ENCODE measurements at regions not wholly inside any gene's neighbourhood (a gene's known extent, or its start where the extent isn't known, plus 50 kb on each side); places are given as distances from the start of the nearest gene placed in this dataset.

GRCh38 chr2:235116885-235117492 lies 165.2 kb downstream of the SH3BP4 start:
- TF ChIP-seq, protein P1, sequence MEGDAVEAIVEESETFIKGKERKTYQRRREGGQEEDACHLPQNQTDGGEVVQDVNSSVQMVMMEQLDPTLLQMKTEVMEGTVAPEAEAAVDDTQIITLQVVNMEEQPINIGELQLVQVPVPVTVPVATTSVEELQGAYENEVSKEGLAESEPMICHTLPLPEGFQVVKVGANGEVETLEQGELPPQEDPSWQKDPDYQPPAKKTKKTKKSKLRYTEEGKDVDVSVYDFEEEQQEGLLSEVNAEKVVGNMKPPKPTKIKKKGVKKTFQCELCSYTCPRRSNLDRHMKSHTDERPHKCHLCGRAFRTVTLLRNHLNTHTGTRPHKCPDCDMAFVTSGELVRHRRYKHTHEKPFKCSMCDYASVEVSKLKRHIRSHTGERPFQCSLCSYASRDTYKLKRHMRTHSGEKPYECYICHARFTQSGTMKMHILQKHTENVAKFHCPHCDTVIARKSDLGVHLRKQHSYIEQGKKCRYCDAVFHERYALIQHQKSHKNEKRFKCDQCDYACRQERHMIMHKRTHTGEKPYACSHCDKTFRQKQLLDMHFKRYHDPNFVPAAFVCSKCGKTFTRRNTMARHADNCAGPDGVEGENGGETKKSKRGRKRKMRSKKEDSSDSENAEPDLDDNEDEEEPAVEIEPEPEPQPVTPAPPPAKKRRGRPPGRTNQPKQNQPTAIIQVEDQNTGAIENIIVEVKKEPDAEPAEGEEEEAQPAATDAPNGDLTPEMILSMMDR (IDR thresholded peaks at IDR 0.05; ENCODE audit: low read depth, low read length, poor library complexity, severe bottlenecking), result peak; percentile 57
- TF ChIP-seq EZH2phosphoT487 (IDR thresholded peaks at IDR 0.05; ENCODE audit: borderline replicate concordance, low read length), result no peak

Data from DOHH2 (cell line).